MCF 10A (cell line): ENCODE measurements at regions not wholly inside any gene's neighbourhood (a gene's known extent, or its start where the extent isn't known, plus 50 kb on each side); places are given as distances from the start of the nearest gene placed in this dataset.

Experiments used
- BruUV-seq: library from RNA; stranded (reverse); fragments of 400-500 nt; replicated peaks from 2 replicates; lab custom pipeline; 2021; lab: Mats Ljungman, UMichigan
- CTCF ChIA-PET: fragments of 300-600 bp; sonication (Branson Sonifier 250); formaldehyde crosslinking; extraction: SDS; loops from one replicate; lab custom pipeline; 2021; ENCODE audit warnings: antibody characterized with exemption, inconsistent platforms; lab: Yijun Ruan, JAX
- POLR2A ChIA-PET: fragments of 300-600, 350-650 bp; sonication (Branson Sonifier 250); formaldehyde crosslinking; extraction: SDS; loops from one replicate; lab custom pipeline; 2020; ENCODE audit warnings: antibody characterized with exemption, inconsistent platforms; lab: Yijun Ruan, JAX
- DNase-seq: peaks from one replicate; pipeline ENCODE4 v3.0.0-alpha.2; 2018; ENCODE audit not compliant: unreplicated experiment
- H3K27ac Mint-ChIP-seq: one replicate; pipeline ENCODE4 v1.8.0; 2022; ENCODE audit warnings: mild to moderate bottlenecking, low read depth, mixed read lengths; ENCODE audit not compliant: unreplicated experiment
- H3K27me3 Mint-ChIP-seq: one replicate; pipeline ENCODE4 v1.8.0; 2022; ENCODE audit warnings: mixed read lengths; ENCODE audit not compliant: insufficient read depth, unreplicated experiment
- H3K36me3 Mint-ChIP-seq: one replicate; pipeline ENCODE4 v1.8.0; 2022; ENCODE audit warnings: mild to moderate bottlenecking, moderate library complexity, mixed read lengths; ENCODE audit not compliant: insufficient read depth, unreplicated experiment
- H3K4me1 Mint-ChIP-seq: one replicate; pipeline ENCODE4 v1.8.0; 2022; ENCODE audit warnings: mixed read lengths; ENCODE audit not compliant: insufficient read depth, unreplicated experiment
- H3K4me3 Mint-ChIP-seq: one replicate; pipeline ENCODE4 v1.8.0; 2022; ENCODE audit warnings: mild to moderate bottlenecking, moderate library complexity, mixed read lengths; ENCODE audit not compliant: unreplicated experiment
- H3K9me3 Mint-ChIP-seq: one replicate; pipeline ENCODE4 v1.8.0; 2022; ENCODE audit warnings: mixed read lengths; ENCODE audit not compliant: unreplicated experiment
- CTCF ChIP-seq: fragments of 200-600 bp; IDR thresholded peaks from one replicate; pipeline ENCODE4 v1.8.0; 2022; ENCODE audit warnings: antibody characterized with exemption, mild to moderate bottlenecking; ENCODE audit not compliant: unreplicated experiment
- intact Hi-C: fragments of 100-400 bp; cut with micrococcal nuclease; formaldehyde crosslinking; loops from 2 replicates; pipeline ENCODE4 v1.14.1; 2022

- CTCF ChIA-PET: no interaction called here
- TF ChIP-seq CTCF: no peak
Observed at GRCh38 chr9:665296-665695, 176.2 kb upstream of the DMRT1 start.

GRCh38 chr9:671997-672396 is 169.5 kb upstream of the DMRT1 start:
- no peak overlapping the region for H3K27ac Mint-ChIP-seq
- intact Hi-C loops: no loop called here
- no peak overlapping the region for H3K4me3 Mint-ChIP-seq
- H3K27me3 Mint-ChIP-seq: no peaks in the 10 kb centered on the region
- peaks cover 5% of the 10 kb centered on the region for H3K36me3 Mint-ChIP-seq
- DNase-seq: no peak
- peaks cover 22% of the 10 kb centered on the region for H3K9me3 Mint-ChIP-seq
- no TSS peak for BruUV-seq
- CTCF ChIA-PET: interaction anchor here (0.8 to 1.2 kb wide), 2 partner anchors 58 to 234 kb away, joined by 3 read pairs; no protein-coding TSS in a partner anchor
- no peak for TF ChIP-seq CTCF
- peaks cover 22% of the 10 kb centered on the region for H3K4me1 Mint-ChIP-seq
- POLR2A ChIA-PET: interaction anchor here (0.6 to 5.9 kb wide), 7 partner anchors 10 to 98 kb away, joined by 3 to 79 read pairs (median 4); no protein-coding TSS in a partner anchor

More at GRCh38 chr9:665296-665695, 176.2 kb upstream of the DMRT1 start:
- Mint-ChIP-seq H3K9me3 (peaks cover 19% of the 10 kb centered on the region), H3K4me1 (no peaks in the 10 kb centered on the region), H3K4me3 (no peak overlapping the region), H3K27ac (no peak overlapping the region), H3K36me3 (peaks cover 13% of the 10 kb centered on the region), H3K27me3 (no peaks in the 10 kb centered on the region)
- POLR2A ChIA-PET: no interaction called here
- BruUV-seq: no TSS peak
- intact Hi-C loops: no loop called here
- DNase-seq: no peak

GRCh38 chr9:672851-673250 is 168.6 kb upstream of the DMRT1 start:
- no TSS peak for BruUV-seq
- intact Hi-C loops: no loop called here
- no peak overlapping the region for H3K27ac Mint-ChIP-seq
- H3K27me3 Mint-ChIP-seq: no peaks in the 10 kb centered on the region
- no peak for TF ChIP-seq CTCF
- CTCF ChIA-PET: interaction anchor here (0.6 to 1.4 kb wide), 4 partner anchors 13 to 103 kb away, joined by 3 read pairs; no protein-coding TSS in a partner anchor
- no peak for DNase-seq
- peaks cover 8% of the 10 kb centered on the region for H3K36me3 Mint-ChIP-seq
- H3K9me3 Mint-ChIP-seq: peaks cover 22% of the 10 kb centered on the region
- H3K4me3 Mint-ChIP-seq: no peak overlapping the region
- POLR2A ChIA-PET: interaction anchor here (0.7 to 5.9 kb wide), 8 partner anchors 9 to 89 kb away, joined by 3 to 79 read pairs (median 4); no protein-coding TSS in a partner anchor
- H3K4me1 Mint-ChIP-seq: peaks cover 29% of the 10 kb centered on the region

- CTCF ChIA-PET: interaction anchor here (0.6 to 1.4 kb wide), 6 partner anchors 9 to 104 kb away, joined by 3 to 5 read pairs (median 3); no protein-coding TSS in a partner anchor
- POLR2A ChIA-PET: interaction anchor here (0.5 to 5.9 kb wide), 11 partner anchors 9 to 144 kb away, joined by 3 to 79 read pairs (median 4); no protein-coding TSS in a partner anchor
- Mint-ChIP-seq H3K27me3 (no peaks in the 10 kb centered on the region), H3K9me3 (peaks cover 22% of the 10 kb centered on the region), H3K36me3 (peaks cover 13% of the 10 kb centered on the region), H3K4me1 (peaks cover 33% of the 10 kb centered on the region), H3K27ac (peak overlapping the region; percentile 91), H3K4me3 (no peak overlapping the region)
- no peak for TF ChIP-seq CTCF
- peak; percentile 76 for DNase-seq
- intact Hi-C loops: no loop called here
- no TSS peak for BruUV-seq
Observed at GRCh38 chr9:673264-673965, 168.1 kb upstream of the DMRT1 start.
